Astrocyte (in vitro differentiated cells and primary cell): ENCODE measurements at regions not wholly inside any gene's neighbourhood (a gene's known extent, or its start where the extent isn't known, plus 50 kb on each side); places are given as distances from the start of the nearest gene placed in this dataset.

Experiments
- CTCF ChIP-seq: IDR thresholded peaks from 2 replicates; pipeline ENCODE4 v1.5.1; 2011; ENCODE audit warnings: low read depth, mild to moderate bottlenecking, inconsistent platforms, low read length, moderate library complexity; ENCODE audit not compliant: insufficient read depth
- EZH2 ChIP-seq: IDR thresholded peaks from 2 replicates; pipeline ENCODE4 v1.6.1; 2012; ENCODE audit warnings: mild to moderate bottlenecking, low read length, inconsistent platforms; ENCODE audit not compliant: insufficient read depth

- TF ChIP-seq CTCF (no peak), EZH2 (no peak)
These were observed 59.8 kb upstream of the MAML3 start for GRCh38 chr4:140213749-140214148.
